ENCODE measurements at regions not wholly inside any gene's neighbourhood (a gene's known extent, or its start where the extent isn't known, plus 50 kb on each side); places are given as distances from the start of the nearest gene placed in this dataset.

- 59% methylated on average over 3 of the region's 3 CpGs for WGBS (ENCODE audit: insufficient coverage, insufficient replicate concordance, low lambda C conversion rate, missing lambda C conversion rate)
- no peaks in the 10 kb centered on the region for H3K9me3 ChIP-seq (replicated peaks; ENCODE audit: control insufficient read depth, insufficient read depth, low read length)
- RAD21 ChIA-PET (ENCODE audit: unreplicated experiment): no interaction called here
- H3K4me1 ChIP-seq (ENCODE audit: control insufficient read depth, insufficient read depth, low read length): no peaks in the 10 kb centered on the region
- H3K9ac ChIP-seq (ENCODE audit: control insufficient read depth, insufficient read depth, low read length): no peak overlapping the region
- H3K79me2 ChIP-seq (ENCODE audit: control insufficient read depth, insufficient read depth, low read length): no peaks in the 10 kb centered on the region
- in situ Hi-C loops (cut with MboI) (no loop called here), intact Hi-C loops (cut with micrococcal nuclease; ENCODE audit: unreplicated experiment) (no loop called here)
- no peaks in the 10 kb centered on the region for H3K36me3 ChIP-seq (ENCODE audit: control insufficient read depth in 2 of 2, insufficient read depth in 2 of 2, low read length in 1 of 2)
- TF ChIP-seq CBFB (IDR thresholded peaks at IDR 0.05; ENCODE audit: low read depth): no peak
- TF ChIP-seq ZBTB33 (IDR thresholded peaks at IDR 0.05): no peak
- TF ChIP-seq HSF1 (IDR thresholded peaks at IDR 0.05; ENCODE audit: low read depth, low read length): no peak
- no peak for TF ChIP-seq HDAC2 (IDR thresholded peaks at IDR 0.05)
- TF ChIP-seq BACH1 (IDR thresholded peaks at IDR 0.05; ENCODE audit: borderline replicate concordance): no peak
- TF ChIP-seq RFX5 (IDR thresholded peaks at IDR 0.05; ENCODE audit: low read depth, low read length): no peak
- no peak for TF ChIP-seq ZBTB40 (IDR thresholded peaks at IDR 0.05; ENCODE audit: borderline replicate concordance)
- no peak for TF ChIP-seq TARDBP (IDR thresholded peaks at IDR 0.05; ENCODE audit: borderline replicate concordance)
- no peak for TF ChIP-seq SUZ12 (IDR thresholded peaks at IDR 0.05; ENCODE audit: unreplicated experiment)
- TF ChIP-seq SPI1 (IDR thresholded peaks at IDR 0.05; ENCODE audit: borderline replicate concordance, insufficient read depth, low read depth, low read length): no peak
- TF ChIP-seq RAD21 (IDR thresholded peaks at IDR 0.05; ENCODE audit: insufficient read depth, low read depth, low read length): no peak
- TF ChIP-seq NFIC (IDR thresholded peaks at IDR 0.05; ENCODE audit: low read depth, low read length): no peak
- no peak for TF ChIP-seq SRF (IDR thresholded peaks at IDR 0.05; ENCODE audit: low read depth in 2 of 2, low read length in 2 of 2)
- TF ChIP-seq KAT2A (conservative IDR thresholded peaks at IDR 0.05; ENCODE audit: control insufficient read depth, low read depth, low read length): no peak
- TF ChIP-seq FOS (IDR thresholded peaks at IDR 0.05; ENCODE audit: borderline replicate concordance, extremely low read depth, insufficient read length): no peak
- no peak for TF ChIP-seq SREBF1 (IDR thresholded peaks at IDR 0.05; ENCODE audit: low read length)
- TF ChIP-seq RUNX3 (IDR thresholded peaks at IDR 0.05; ENCODE audit: low read length): no peak
- TF ChIP-seq TCF12 (IDR thresholded peaks at IDR 0.05; ENCODE audit: low read depth, low read length): no peak
- no peak overlapping the region for H3K4me2 ChIP-seq (ENCODE audit: control insufficient read depth, insufficient read depth)
- FAIRE-seq (no peak), DNase-seq (ENCODE audit: low read depth, low spot score) (no peak), ATAC-seq (no peak)
- no peak overlapping the region for H2AFZ ChIP-seq (ENCODE audit: control insufficient read depth, low read depth, low read length)
- H3K27me3 ChIP-seq (replicated peaks in 1 of 2; ENCODE audit: control insufficient read depth in 2 of 2, insufficient read depth in 2 of 2, low read length in 1 of 2): peaks cover 0 to 6% of the 10 kb centered on the region in 2 experiments; a peak in 1 of 4 replicates
- CTCF ChIA-PET: no interaction called here
- POLR2A ChIA-PET: no interaction called here
- SMC1A ChIA-PET (ENCODE audit: uncharacterized antibody, unreplicated experiment): no interaction called here
- no TSS peak for BruUV-seq (replicated peaks)
- H3K4me3 ChIP-seq: no peak overlapping the region
- H4K20me1 ChIP-seq (ENCODE audit: control insufficient read depth, insufficient read depth): no peaks in the 10 kb centered on the region
- no peak overlapping the region for H3K27ac ChIP-seq (ENCODE audit: control insufficient read depth, insufficient read depth)
Observed at GRCh38 chr12:3945671-3946070, 72.5 kb upstream of the PARP11 start.
